Urinary bladder (tissue), 3 donors: ENCODE measurements at regions not wholly inside any gene's neighbourhood (a gene's known extent, or its start where the extent isn't known, plus 50 kb on each side); places are given as distances from the start of the nearest gene placed in this dataset.
"Not testable (repeated sequence)": the region's sequence is repeated elsewhere in the genome, so short reads cannot be mapped to it uniquely, and the experiment has no call there.

Experiments used
- DNase-seq: peaks from one replicate; pipeline ENCODE4 v3.0.0-alpha.2; 2015; ENCODE audit errors: extremely low spot score
- H3K27ac ChIP-seq: one replicate; pipeline ENCODE4 v1.5.1; 2013; ENCODE audit warnings: low read depth, mild to moderate bottlenecking, moderate library complexity
- H3K36me3 ChIP-seq: one replicate; pipeline ENCODE4 v1.6.1; 2013; ENCODE audit warnings: mild to moderate bottlenecking, moderate library complexity; ENCODE audit not compliant: insufficient read depth
- H3K4me1 ChIP-seq: one replicate; pipeline ENCODE4 v1.6.1; 2013; ENCODE audit warnings: mild to moderate bottlenecking, moderate library complexity; ENCODE audit not compliant: insufficient read depth
- H3K4me3 ChIP-seq: one replicate; pipeline ENCODE4 v1.5.1; 2013; ENCODE audit warnings: low read depth, low read length
- WGBS: extraction: QIAGEN DNeasy Blood & Tissue Kit; methylation state at CpG from one replicate; pipeline ENCODE4 v1.1.7; 2013; 5-methylcytosine and 5-hydroxymethylcytosine counted together
- donor health status: healthy with polysubstance abuse.
- donor health status: healthy.

DNA sequence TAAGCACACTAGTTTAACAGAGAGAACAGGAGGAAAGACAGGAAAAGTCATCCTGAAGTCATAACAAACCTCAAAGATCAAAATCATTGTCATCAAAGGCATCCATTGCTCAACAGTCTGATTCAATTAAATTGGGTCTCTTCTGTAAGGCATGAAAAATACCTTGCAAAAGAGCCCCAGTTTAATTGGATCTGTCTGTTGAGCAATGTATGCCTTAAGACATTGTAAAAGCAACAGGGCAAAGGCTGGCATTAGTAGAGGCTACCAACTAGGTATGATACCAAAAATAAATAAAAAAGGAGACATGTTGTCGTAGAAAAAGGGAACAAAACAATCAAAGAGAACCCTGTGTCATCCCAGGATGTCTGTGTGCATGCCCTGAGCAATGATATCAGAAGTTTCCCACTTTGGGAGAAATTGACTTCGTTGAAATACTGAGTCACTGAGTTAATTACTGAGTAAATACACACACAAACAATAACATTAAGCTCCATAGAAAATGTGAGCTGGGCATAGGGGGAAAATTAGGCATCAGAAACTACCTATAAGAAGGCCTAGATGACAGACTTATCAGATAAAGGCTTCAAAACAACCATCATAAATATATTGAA lies 1013.8 kb upstream of the CITED2 start:
- DNase-seq: no peak
- H3K4me3 ChIP-seq: no peak overlapping the region
- H3K36me3 ChIP-seq: no peaks in the 10 kb centered on the region
- WGBS: 91% methylated on average over 2 of the region's 2 CpGs
- H3K4me1 ChIP-seq: no peaks in the 10 kb centered on the region
- no peak overlapping the region for H3K27ac ChIP-seq

DNA sequence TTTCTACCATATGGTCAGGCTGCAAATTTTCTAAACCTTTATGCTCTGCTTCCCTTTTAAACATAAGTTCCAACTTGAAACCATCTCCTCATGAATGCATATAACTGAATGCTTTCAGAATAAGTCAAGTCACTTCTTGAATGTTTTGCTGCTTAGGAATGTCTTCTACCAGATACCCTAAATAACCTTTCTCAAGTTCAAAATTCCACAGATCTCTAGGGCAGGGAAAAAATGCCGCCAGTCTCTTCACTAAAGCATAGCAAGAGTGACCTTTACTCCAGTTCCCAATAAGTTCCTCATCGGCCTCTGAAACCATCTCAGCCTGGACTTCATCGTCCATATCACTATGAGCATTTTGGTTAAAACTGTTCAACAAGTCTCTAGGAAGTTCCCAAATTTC lies 1011.2 kb upstream of the CITED2 start:
- WGBS: 93% methylated on average over 3 of the region's 3 CpGs
- Histone ChIP-seq H3K27ac (no peak overlapping the region), H3K4me1 (no peaks in the 10 kb centered on the region), H3K4me3 (no peak overlapping the region), H3K36me3 (no peaks in the 10 kb centered on the region)
- DNase-seq: no peak

DNA sequence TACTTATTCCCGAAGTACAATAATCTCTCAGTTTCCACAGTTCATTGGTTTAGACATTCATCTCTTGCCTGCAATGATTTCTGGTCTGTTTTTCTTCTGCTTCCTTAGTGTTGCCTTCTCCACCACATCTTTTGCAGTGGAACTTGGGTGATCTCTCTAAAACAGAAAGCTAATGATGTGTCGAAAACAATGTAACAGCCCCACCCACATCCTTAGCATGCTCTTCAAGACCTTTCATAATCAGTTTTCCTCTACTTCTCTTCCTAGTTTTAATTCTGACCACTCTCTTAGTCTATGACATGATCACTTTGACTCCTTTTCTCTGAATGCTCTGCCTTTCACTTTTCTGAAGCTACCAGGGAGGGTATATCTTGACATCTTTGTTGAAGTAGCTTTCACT lies 1007.9 kb upstream of the CITED2 start:
- H3K4me1 ChIP-seq: no peaks in the 10 kb centered on the region
- H3K27ac ChIP-seq: no peak overlapping the region
- WGBS: 89% methylated on average over 2 of the region's 2 CpGs
- DNase-seq: no peak
- H3K36me3 ChIP-seq: no peaks in the 10 kb centered on the region
- H3K4me3 ChIP-seq: no peak overlapping the region

- no peaks in the 10 kb centered on the region for H3K4me1 ChIP-seq
- DNase-seq: no peak
- 90% methylated on average over 3 of the region's 3 CpGs for WGBS
- H3K27ac ChIP-seq: no peak overlapping the region
- H3K4me3 ChIP-seq: no peak overlapping the region
- no peaks in the 10 kb centered on the region for H3K36me3 ChIP-seq
Measured at GRCh38 chr6:140380427-140381218, 1006.2 kb upstream of the CITED2 start.

DNA sequence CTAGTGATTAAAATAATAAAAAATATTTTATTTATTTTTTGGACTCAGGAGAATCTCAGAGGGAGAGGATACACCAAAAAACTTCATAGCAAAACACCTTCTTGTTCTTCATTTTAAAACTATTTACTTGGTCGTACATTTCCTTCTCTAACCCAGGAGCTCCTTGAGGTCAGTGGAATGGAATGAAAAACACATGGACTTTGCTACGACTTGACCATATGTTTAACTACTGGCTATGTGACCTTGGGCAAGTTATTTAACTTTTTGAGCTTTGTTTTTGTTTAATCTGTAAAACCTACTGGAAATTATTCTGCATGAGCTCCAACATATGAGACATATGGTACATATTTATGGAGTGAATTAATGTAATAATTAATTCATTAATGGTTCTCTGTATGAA lies 1005.5 kb upstream of the CITED2 start:
- Histone ChIP-seq H3K4me1 (no peaks in the 10 kb centered on the region), H3K4me3 (no peak overlapping the region), H3K27ac (no peak overlapping the region), H3K36me3 (no peaks in the 10 kb centered on the region)
- no peak for DNase-seq
- 63% methylated on average over 2 of the region's 2 CpGs for WGBS

DNA sequence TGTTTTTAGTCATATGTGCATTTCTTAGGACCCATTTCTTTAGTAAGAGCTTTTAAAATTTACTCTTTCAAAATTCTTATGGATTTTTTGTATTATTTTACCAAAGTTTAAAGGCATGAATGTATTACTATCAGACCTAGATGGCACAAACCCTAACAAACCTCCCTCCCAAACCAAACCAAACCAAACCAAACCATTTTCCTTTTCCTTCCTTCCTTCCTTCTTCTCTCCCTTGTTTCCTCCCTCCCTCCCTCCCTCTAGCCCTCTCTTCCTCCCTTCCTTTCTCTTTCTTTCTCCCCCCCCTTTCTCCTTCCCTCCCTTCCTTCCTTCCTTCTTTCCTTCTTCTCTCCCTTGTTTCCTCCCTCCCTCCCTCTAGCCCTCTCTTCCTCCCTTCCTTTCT lies 1001.8 kb upstream of the CITED2 start:
- no peak for DNase-seq
- Histone ChIP-seq H3K4me3 (no peak overlapping the region), H3K27ac (no peak overlapping the region), H3K4me1 (no peaks in the 10 kb centered on the region), H3K36me3 (no peaks in the 10 kb centered on the region)

DNA sequence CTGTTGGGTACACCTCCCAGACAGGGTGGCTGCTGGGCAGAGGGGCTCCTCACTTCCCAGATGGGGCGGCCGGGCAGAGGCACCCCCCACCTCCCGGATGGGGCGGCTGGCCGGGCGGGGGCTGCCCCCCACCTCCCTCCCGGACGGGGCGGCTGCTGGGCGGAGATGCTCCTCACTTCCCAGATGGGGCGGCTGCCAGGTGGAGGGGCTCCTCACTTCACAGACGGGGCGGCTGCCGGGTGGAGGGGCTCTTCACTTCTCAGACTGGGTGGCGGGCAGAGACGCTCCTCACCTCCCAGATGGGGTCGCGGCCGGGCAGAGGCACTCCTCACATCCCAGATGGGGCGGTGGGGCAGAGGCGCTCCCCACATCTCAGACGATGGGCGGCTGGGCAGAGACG lies 999.3 kb upstream of the CITED2 start:
- H3K4me1 ChIP-seq, H3K27ac ChIP-seq, DNase-seq, H3K4me3 ChIP-seq, H3K36me3 ChIP-seq: not testable (repeated sequence)
- 98% methylated on average over 24 of the region's 24 CpGs for WGBS

DNA sequence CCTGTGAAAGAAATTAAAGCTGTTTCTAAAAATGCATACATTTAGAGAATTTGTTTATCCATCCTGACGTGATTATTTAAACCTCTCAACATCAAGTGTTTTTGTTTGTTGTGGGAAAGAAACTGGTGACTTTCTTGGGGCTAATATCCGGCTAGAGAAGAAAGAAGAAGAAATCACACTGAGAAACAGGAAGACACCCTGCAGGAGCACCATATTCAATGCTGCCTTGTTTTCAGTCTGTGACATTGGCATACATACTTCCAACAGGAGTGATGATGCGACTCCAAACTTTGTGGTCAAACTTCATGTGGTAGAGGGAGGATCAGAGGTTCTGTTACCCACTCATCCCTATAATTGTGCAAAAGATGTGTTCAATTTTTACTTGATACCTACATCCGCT lies 997.6 kb upstream of the CITED2 start:
- 80% methylated on average over 4 of the region's 4 CpGs for WGBS
- Histone ChIP-seq H3K4me3 (no peak overlapping the region), H3K36me3 (no peaks in the 10 kb centered on the region), H3K27ac (no peak overlapping the region), H3K4me1 (no peaks in the 10 kb centered on the region)
- DNase-seq: no peak

DNA sequence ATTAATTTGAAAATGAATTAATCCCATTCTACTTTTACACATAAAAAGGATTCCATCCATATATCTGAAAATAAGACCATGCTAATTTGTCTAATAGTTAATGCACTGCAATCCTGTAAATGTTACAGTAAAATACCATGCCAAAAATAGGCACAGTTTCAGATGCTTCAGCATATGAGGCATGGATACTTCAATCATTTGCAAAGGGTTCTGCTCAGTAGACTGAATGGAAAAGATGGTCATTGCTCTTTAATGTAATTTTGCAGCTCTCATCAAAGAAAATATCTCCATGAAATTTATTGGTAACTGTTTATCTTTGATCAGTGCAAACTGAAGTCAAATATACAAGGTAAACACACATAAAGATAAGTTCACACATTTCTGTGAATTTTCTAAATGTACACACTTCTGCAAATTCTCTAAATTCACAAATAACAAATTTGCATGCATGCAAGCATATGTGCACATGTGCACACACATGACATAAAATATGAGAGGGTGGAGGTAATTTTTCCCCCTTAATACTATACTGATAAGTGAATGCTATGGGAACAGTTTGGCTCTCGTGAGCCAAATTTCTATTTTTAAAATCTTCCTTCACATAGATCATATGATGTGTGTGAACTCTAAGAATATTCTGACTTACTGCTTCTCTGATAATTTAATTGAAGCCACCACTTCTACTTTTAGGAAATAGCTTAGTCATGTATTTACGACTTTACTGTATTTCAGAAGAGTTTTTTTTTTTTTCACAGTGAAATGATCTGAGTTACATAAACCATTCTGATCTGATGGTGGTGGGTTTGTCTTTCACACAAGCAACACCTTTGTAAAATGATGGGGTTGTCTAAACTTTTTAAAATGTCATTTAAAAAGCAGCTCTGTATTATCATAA lies 996.8 kb upstream of the CITED2 start:
- Histone ChIP-seq H3K36me3 (no peaks in the 10 kb centered on the region), H3K4me1 (no peaks in the 10 kb centered on the region), H3K27ac (no peak overlapping the region), H3K4me3 (no peak overlapping the region)
- no peak for DNase-seq
- 33% methylated on average over 2 of the region's 2 CpGs for WGBS

- 92% methylated on average over 1 of the region's 1 CpG for WGBS
- no peak overlapping the region for H3K27ac ChIP-seq
- no peaks in the 10 kb centered on the region for H3K36me3 ChIP-seq
- H3K4me3 ChIP-seq: no peak overlapping the region
- no peaks in the 10 kb centered on the region for H3K4me1 ChIP-seq
- no peak for DNase-seq
Measured at GRCh38 chr6:140370441-140370840, 996.0 kb upstream of the CITED2 start.

DNA sequence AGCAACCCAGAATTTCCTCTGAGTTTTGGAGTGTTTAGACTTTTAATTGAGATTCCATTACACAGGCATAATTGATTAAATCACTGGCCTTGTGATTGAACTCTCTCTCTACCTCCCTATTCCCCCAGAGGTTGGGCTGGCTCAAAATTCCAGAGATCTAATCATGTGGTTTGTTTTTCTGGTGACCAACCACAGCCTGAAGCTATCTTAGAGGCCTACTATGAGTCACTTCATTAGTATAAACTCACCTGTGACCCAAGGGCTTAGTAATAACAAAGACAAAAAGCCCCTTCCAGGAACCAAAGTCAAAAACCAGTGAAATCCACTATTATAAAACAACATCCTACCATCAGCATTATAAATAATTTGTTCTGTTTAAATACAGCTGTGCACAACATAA lies 992.5 kb upstream of the CITED2 start:
- DNase-seq: no peak
- H3K4me3 ChIP-seq: no peak overlapping the region
- H3K4me1 ChIP-seq: no peaks in the 10 kb centered on the region
- H3K27ac ChIP-seq: no peak overlapping the region
- no peaks in the 10 kb centered on the region for H3K36me3 ChIP-seq

DNA sequence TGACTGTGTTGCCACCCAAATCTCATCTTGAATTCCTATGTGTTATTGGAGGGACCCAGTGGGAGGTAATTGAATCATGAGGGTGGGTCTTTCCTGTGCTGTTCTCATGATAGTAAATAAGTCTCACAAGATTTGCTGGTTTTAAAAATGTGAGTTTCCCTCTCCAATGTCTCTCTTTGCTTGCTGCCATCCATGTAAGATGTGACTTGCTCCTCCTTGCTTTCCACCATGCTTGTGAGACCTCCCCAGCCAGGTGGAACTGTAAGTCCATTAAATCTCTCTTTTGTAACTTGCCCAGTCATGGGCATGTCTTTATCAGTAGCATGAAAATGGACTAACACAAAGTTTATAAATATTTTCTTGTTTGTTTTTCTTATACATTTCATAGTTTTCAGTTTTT lies 990.5 kb upstream of the CITED2 start:
- no peaks in the 10 kb centered on the region for H3K4me1 ChIP-seq
- no peak for DNase-seq
- H3K36me3 ChIP-seq: no peaks in the 10 kb centered on the region
- H3K4me3 ChIP-seq: no peak overlapping the region
- H3K27ac ChIP-seq: no peak overlapping the region

DNA sequence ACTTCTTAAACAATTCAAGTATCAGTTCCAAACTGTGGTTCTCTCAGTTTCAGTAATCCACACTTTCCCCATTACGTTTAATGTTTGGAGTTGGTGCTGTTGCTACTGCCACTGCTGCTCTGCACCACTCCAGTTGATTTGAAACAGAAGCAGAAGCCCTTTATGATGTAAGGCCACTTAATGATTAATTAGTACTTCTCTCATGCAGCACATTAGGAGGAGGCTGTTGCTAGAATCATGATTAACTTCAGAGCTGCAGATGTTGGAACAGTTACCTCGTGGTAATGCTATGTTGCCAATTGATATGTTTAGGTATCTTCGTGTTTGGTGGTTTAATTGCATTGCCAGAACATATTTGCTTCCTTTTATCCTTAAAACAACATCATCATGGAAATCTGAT lies 986.2 kb upstream of the CITED2 start:
- Histone ChIP-seq H3K36me3 (no peaks in the 10 kb centered on the region), H3K27ac (no peak overlapping the region), H3K4me3 (no peak overlapping the region), H3K4me1 (no peaks in the 10 kb centered on the region)
- WGBS: 69% methylated on average over 3 of the region's 3 CpGs
- DNase-seq: no peak

GRCh38 chr6:140355476-140355875 lies 981.0 kb upstream of the CITED2 start:
- H3K4me1 ChIP-seq: no peaks in the 10 kb centered on the region
- H3K27ac ChIP-seq: no peak overlapping the region
- H3K4me3 ChIP-seq: no peak overlapping the region
- DNase-seq: no peak
- H3K36me3 ChIP-seq: no peaks in the 10 kb centered on the region
- WGBS: 84% methylated on average over 1 of the region's 1 CpG
